HG03575 (cell line): ENCODE measurements at regions not wholly inside any gene's neighbourhood (a gene's known extent, or its start where the extent isn't known, plus 50 kb on each side); places are given as distances from the start of the nearest gene placed in this dataset.

Source experiments
- ATAC-seq: cut with Tn5 transposase; IDR thresholded peaks from one replicate; pipeline ENCODE4 v1.9.1; 2021; ENCODE audit not compliant: unreplicated experiment, insufficient number of reproducible peaks, low FRiP score; ENCODE audit errors: extremely low read depth

GRCh38 chr22:49632199-49633009, 195.3 kb downstream of the BRD1 start:
- ATAC-seq, result no peak

DNA sequence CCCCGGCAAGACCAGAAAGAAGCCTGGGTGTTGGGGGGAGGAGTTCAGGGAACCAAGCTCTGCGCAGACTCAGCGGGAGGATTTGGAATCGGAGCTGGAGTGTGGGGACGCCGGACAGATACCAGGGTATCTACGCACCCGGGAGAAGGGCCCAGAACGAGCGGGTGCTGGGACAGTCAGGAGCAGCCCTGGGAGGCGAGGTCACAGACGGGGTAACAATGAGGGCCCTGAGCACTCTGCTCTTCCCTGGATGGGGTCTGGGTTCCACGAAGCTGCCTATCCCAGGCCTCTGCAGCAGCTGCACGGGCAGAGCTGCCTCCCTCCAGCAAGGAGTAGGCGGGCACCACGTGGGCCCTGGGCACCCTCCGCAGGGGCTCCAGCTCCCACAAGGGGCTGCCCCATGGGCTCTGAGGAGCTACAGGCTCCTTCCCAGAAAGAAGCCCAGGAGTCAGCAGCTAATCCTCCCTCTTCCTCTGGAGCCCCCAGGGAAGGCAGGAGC, 197.2 kb downstream of the BRD1 start:
- no peak for ATAC-seq

DNA sequence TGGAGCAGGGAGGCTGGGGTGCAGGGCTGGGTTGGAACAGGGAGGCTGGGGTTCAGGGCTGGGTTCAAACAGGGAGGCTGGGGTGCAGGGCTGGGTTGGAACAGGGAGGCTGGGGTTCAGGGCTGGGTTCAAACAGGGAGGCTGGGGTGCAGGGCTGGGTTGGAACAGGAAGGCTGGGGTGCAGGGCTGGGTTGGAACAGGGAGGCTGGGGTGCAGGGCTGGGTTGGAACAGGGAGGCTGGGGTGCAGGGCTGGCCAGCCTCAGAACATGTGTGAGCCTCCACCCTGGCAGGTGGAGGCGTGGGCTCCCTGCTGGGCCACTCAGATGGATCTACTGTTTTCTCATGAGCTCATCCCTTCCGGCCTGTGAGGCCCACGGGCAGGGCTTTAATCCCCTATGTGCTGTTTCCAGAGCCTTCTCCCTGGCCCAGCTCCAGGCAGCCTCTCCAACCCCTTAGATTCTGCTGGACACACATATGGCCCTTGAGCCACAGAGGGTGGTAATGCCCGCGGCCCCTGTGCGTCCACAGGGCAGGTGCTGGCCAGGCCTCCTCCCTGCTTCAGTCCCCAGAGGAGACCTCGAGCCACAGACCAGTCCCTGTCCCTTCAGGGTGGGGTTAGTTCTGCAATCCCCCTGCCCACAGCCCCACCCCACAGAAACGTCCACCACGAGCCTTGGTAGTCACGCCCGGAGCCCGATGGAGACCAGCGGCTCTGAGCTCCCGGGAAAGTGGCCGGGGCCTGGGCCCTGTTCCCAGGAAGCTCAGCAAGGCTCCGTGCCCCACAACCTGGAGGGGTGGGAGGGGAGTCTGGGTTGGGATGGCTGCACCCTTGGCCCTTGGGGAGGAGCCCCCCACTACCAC, 197.9 kb downstream of the BRD1 start:
- ATAC-seq, result no peak

GRCh38 chr22:49629261-49629570, 198.5 kb downstream of the BRD1 start:
- ATAC-seq, result no peak

- no peak for ATAC-seq
Observed at GRCh38 chr22:49628391-49629260, 199.0 kb downstream of the BRD1 start.

DNA sequence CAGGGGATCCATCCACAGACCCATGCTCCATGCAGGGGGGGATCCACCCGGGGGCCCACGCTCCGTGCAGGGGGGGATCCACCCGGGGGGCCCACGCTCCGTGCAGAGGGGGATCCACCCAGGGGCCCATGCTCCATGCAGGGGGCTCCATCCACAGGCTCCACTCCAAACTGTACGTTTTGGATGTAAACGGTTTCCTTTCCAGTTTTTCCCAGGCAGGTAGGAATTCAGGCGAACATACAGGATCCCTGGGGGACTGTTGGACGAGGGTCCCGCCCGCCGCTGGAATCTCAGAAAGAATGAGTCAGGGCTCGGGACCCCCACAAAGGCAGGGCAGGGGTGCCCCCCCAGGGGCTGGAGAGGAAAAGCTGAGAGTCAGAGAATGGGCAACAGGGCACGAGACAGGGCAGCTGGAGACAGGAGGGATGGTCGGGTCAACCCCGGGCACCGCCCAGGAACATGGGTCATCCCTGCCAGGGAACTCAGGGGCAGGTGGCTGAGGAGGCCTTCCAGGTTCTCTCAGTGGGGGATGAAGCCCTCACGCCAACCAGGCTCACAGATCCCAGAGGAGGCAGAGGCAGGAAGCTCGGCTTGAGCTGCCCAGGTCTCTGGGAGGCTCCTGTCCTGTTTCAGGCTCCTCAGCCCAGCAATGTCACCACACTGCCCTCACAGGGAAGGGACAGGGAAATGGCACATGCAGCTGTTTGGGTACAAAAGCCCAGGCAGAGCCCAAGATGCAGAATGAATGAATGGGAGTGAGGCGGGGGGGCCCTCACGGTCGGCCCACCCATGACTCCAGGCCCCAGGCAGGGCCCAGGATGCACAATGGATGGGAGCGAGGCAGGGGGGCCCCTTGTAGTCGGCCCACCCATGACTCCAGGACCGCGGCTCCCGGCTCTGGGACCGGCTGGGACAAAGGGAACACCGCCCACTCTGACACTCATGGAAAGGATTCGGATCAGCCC, 200.2 kb downstream of the BRD1 start:
- no peak for ATAC-seq

DNA sequence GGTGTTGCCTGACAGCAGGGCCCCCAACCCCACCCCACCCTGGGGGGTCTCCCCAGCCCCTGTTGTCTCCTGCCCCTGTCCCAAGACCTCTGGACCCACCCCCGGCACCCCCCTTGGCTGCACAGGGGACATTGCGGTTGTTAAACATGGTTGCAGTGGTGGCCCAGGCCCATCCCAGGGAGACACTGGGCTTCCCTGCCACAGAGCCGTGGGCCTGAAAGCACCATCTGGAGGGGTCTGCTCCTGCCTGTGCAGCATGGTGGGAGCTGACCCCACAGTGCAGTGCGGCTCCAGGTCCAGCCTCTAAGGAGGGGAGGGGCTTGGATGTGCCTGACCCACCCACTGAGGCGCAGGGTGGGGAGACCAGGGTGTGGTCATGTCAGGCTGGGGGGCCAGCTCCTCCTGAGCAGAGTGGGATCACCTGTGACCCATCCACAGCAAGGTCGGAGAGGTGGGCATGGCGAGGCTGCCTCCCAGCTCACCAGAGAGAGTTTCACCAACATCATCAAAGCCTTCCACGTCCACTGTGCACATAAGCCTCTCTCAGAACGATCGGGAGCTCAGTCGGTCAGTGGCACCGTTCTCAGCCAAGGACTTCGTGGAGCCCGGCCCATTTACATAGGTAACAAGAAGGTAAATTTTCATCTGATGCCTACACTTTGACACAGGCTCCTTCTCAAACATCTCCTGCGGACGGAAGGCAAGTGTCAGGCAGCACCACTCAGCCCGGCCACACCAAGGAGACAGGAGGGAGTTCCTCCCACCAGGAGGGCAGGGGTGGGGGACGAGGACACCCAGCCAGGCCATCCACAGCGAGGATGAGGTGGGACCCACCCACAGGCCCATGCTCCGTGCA, 201.1 kb downstream of the BRD1 start:
- ATAC-seq, result no peak

GRCh38 chr22:49624421-49625177, 203.1 kb downstream of the BRD1 start:
- ATAC-seq, result no peak

DNA sequence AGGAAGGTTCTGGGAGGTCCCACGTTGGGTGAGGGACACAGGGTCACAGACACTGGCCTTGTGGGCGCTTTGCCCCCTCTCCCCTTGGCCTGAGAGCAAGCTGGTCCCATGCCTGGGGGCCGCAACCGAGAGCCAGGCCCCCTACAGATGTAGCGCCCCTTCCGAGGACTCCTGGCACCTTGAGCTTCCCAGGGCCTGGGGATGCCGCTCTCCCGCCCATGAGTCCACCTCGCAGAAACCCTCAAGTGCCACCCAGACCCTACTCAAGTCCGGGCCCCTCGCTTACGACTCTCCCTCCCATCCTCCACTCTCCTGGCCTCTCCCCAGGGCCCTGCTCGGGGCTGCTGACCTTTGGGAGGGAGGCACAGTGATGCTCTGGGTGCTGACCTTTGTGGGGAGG, 204.0 kb downstream of the BRD1 start:
- ATAC-seq, result no peak

GRCh38 chr22:49623176-49623575, 204.5 kb downstream of the BRD1 start:
- no peak for ATAC-seq

- ATAC-seq, result no peak
Observed at GRCh38 chr22:49622241-49623105, 205.2 kb downstream of the BRD1 start.

DNA sequence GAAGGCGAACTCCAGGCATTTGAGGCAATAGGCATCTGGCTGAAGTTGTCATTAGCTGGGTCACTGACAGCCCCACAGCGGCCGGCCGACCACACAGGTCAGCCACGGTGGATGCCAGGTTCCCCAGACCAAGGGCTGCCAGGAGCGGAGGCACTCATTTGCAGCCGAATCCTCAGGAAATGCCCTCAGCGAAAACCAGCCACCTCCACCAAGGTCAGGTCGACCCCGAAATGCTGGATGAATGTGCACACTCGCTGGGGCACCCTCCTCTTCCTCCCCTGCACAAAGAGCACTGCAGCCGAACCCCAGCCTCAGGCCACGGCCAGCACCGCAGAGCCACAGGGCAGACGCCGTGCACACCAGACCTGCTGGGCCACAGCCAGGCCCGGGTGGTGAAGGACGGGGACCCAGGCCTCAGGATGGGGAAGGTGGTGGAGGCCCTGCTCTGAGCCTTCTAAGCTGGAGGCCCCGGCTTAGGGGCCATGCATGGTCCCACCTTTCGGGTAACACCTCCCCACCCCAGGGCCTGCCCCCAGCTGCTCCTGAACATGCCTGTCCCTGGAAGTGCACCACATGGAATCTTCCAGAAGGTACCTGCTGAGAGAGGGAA, 206.0 kb downstream of the BRD1 start:
- no peak for ATAC-seq

- no peak for ATAC-seq
Observed at GRCh38 chr22:49620666-49621065, 207.0 kb downstream of the BRD1 start.

DNA sequence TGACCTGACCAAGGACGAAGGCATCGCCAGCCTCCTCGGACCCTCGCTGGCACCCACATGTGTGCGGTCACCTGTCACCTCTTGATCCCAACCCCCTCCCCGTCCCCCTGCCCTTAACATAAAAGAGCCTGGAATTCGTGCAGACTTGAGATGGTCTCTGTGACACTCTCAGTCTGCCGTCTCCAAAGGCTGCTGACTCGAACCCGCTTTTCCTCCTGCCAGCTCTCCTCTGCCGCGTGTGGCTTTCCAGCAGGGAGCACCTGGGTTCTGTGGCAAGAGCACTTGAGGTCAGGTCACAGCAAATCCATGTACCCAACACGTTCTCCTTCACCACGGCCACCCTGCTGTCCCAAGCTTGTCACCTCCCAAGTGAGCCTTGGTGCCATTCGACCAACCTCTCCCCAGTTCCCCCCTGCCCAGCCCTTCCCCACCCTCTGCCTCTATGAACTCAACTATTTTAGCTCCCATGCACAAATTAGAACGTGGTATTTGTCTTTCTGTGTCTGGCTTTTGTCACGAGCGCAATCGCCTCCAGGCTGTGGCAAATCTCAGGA, 207.6 kb downstream of the BRD1 start:
- ATAC-seq, result no peak

- ATAC-seq, result no peak
Observed at GRCh38 chr22:49619301-49619700, 208.4 kb downstream of the BRD1 start.
